HepG2 (cell line): ENCODE measurements at regions not wholly inside any gene's neighbourhood (a gene's known extent, or its start where the extent isn't known, plus 50 kb on each side); places are given as distances from the start of the nearest gene placed in this dataset.

ENCODE experiments used
- ATAC-seq: fragments of 200-7000 bp; cut with Tn5 transposase; 3 replicates; pipeline ENCODE4 v1.9.1; 2020; ENCODE audit warnings: mild to moderate bottlenecking, moderate library complexity
- BruUV-seq: library from RNA; stranded (reverse); fragments of 400-500 nt; replicated peaks from 2 replicates; lab custom pipeline; 2021; lab: Mats Ljungman, UMichigan
- CTCF ChIA-PET: fragments of 300-600 bp; formaldehyde crosslinking; extraction: SDS; loops from one replicate; lab custom pipeline; 2021; ENCODE audit warnings: low total read pairs, inconsistent platforms, low intra/inter-chr PET ratio; lab: Yijun Ruan, JAX
- POLR2A ChIA-PET: fragments of 350-600 bp; sonication (Branson Sonifier 250); formaldehyde crosslinking; loops from one replicate; lab custom pipeline; 2020; ENCODE audit warnings: antibody characterized with exemption, inconsistent platforms; lab: Yijun Ruan, JAX
- DNase-seq: peaks from one replicate; pipeline ENCODE4 v3.0.0-alpha.2; 2015; ENCODE audit warnings: low spot score
- FAIRE-seq: peaks from 3 replicates; lab custom pipeline; 2011; peaks lifted over from hg19 to GRCh38; lab: Jason Lieb, UNC
- H2AFZ ChIP-seq: one replicate; pipeline ENCODE4 v1.6.1; 2011; ENCODE audit warnings: low read length, inconsistent platforms
- H3K27ac ChIP-seq: fragments of 300-600 bp; 3 replicates; pipeline ENCODE4 v1.8.0; 2011; ENCODE audit warnings: mixed run types, mild to moderate bottlenecking, mixed read lengths, low read length, inconsistent platforms; ENCODE audit not compliant: insufficient read depth; ENCODE audit errors: extremely low read length
- H3K27me3 ChIP-seq, 2 experiments: fragments of 200-600 bp in 1 of 2; 2 replicates in 1 of 2; 3 replicates in 1 of 2; pipeline versions ENCODE4 v1.6.0 to v1.8.0; 2011; ENCODE audit warnings: low read length in 2 of 2, mild to moderate bottlenecking in 2 of 2, moderate library complexity in 2 of 2, inconsistent platforms in 1 of 2; ENCODE audit not compliant: insufficient read depth in 2 of 2, control insufficient read depth in 1 of 2
- H3K36me3 ChIP-seq, 2 experiments: fragments of 200-600 bp in 1 of 2; replicated peaks in 1 of 2; 2 replicates in 1 of 2; 3 replicates in 1 of 2; pipeline versions ENCODE4 v1.5.1 to v1.8.0; 2011; ENCODE audit warnings: low read length in 2 of 2, inconsistent platforms in 1 of 2; ENCODE audit not compliant: insufficient read depth in 2 of 2, control insufficient read depth in 1 of 2
- H3K4me1 ChIP-seq: 2 replicates; pipeline ENCODE4 v1.5.1; 2012; ENCODE audit warnings: low read length, inconsistent platforms; ENCODE audit not compliant: insufficient read depth
- H3K4me2 ChIP-seq: 2 replicates; pipeline ENCODE4 v1.6.0; 2011; ENCODE audit warnings: low read depth, low read length, inconsistent platforms
- H3K4me3 ChIP-seq, 3 experiments: fragments of 200-600 bp in 1 of 3; sonication (generic), shearing (Covaris generic) in 1 of 3; replicated peaks in 1 of 3; 2 replicates each; pipeline ENCODE4 v1.5.1; 2011 to 2016; ENCODE audit warnings: low read length in 3 of 3, inconsistent platforms in 2 of 3, low read depth in 2 of 3, mild to moderate bottlenecking in 2 of 3, control low read depth in 1 of 3, mixed read lengths in 1 of 3; ENCODE audit not compliant: insufficient read depth in 1 of 3
- H3K79me2 ChIP-seq: one replicate; pipeline ENCODE4 v1.6.1; 2011; ENCODE audit warnings: low read length, inconsistent platforms; ENCODE audit not compliant: insufficient read depth
- H3K9ac ChIP-seq: 2 replicates; pipeline ENCODE4 v1.6.0; 2011; ENCODE audit warnings: mild to moderate bottlenecking, low read depth, low read length, inconsistent platforms; ENCODE audit not compliant: insufficient read depth
- H3K9me3 ChIP-seq: 2 replicates; pipeline ENCODE4 v1.5.1; 2012; ENCODE audit warnings: mild to moderate bottlenecking, low read length
- H4K20me1 ChIP-seq: 2 replicates; pipeline ENCODE4 v1.6.0; 2011; ENCODE audit warnings: inconsistent platforms, mild to moderate bottlenecking, low read length, moderate library complexity; ENCODE audit not compliant: insufficient read depth
- ASH2L ChIP-seq: fragments of 300-600, 200-600 bp; sonication (generic); IDR thresholded peaks from 2 replicates; pipeline ENCODE4 v1.7.0; 2017; ENCODE audit warnings: low read depth, mild to moderate bottlenecking, moderate library complexity, mixed read lengths, low read length; ENCODE audit not compliant: insufficient read length
- CEBPB ChIP-seq: IDR thresholded peaks from 2 replicates; pipeline ENCODE4 v1.6.1; 2011; ENCODE audit warnings: low read depth, low read length, improper control_type of control experiment, borderline replicate concordance
- CTCF ChIP-seq: sonication (generic); formaldehyde crosslinking; IDR thresholded peaks from 2 replicates; pipeline ENCODE4 v1.5.0; 2020; ENCODE audit warnings: mild to moderate bottlenecking, missing genetic modification reagents, moderate library complexity
- DZIP1 ChIP-seq: sonication (generic); formaldehyde crosslinking; IDR thresholded peaks from 2 replicates; pipeline ENCODE4 v1.5.0; 2020; ENCODE audit warnings: mild to moderate bottlenecking, missing genetic modification reagents
- GTF2F1 ChIP-seq: fragments of 150-350 bp; IDR thresholded peaks from 2 replicates; pipeline ENCODE4 v1.6.1; 2014; ENCODE audit warnings: low read length
- MEIS2 ChIP-seq: sonication (generic); formaldehyde crosslinking; IDR thresholded peaks from 2 replicates; pipeline ENCODE4 v1.9.0; 2021; ENCODE audit warnings: mild to moderate bottlenecking, missing genetic modification reagents
- MXD3 ChIP-seq: IDR thresholded peaks from 2 replicates; pipeline ENCODE4 v1.6.1; 2016; ENCODE audit warnings: mild to moderate bottlenecking, missing biosample characterization, missing genetic modification reagents
- PCBP1 ChIP-seq: fragments of 200-400 bp; formaldehyde crosslinking; IDR thresholded peaks from 2 replicates; pipeline ENCODE4 v1.6.1; 2017; ENCODE audit warnings: mild to moderate bottlenecking, low read depth, low read length, borderline replicate concordance
- RXRA ChIP-seq: sonication (generic); formaldehyde crosslinking; IDR thresholded peaks from 2 replicates; pipeline ENCODE4 v1.5.1; 2020; ENCODE audit warnings: missing genetic modification reagents
- ZMAT3 ChIP-seq: sonication (generic); formaldehyde crosslinking; conservative IDR thresholded peaks from 2 replicates; pipeline ENCODE4 v1.7.0; 2021; ENCODE audit warnings: missing genetic modification reagents
- ZNF207 ChIP-seq: fragments of 450-650 bp; IDR thresholded peaks from 2 replicates; pipeline ENCODE4 v1.6.1; 2016; ENCODE audit warnings: antibody characterized with exemption, borderline replicate concordance
- ZNF430 ChIP-seq: sonication (generic); formaldehyde crosslinking; IDR thresholded peaks from 2 replicates; pipeline ENCODE4 v1.9.0; 2021; ENCODE audit warnings: mild to moderate bottlenecking, missing genetic modification reagents
- WGBS: methylation state at CpG from one replicate; pipeline ENCODE4 v1.1.6; 2017; ENCODE audit warnings: low lambda C conversion rate; 5-methylcytosine and 5-hydroxymethylcytosine counted together
- in situ Hi-C: cut with HindIII; loops from 2 replicates; pipeline ENCODE4 v1.10.0; 2017; ENCODE audit warnings: low pct_unique_long_range_greater_than_20kb; ENCODE audit not compliant: extremely low pct_ligation_motif_present
- intact Hi-C: fragments of 100-400 bp; cut with micrococcal nuclease; formaldehyde crosslinking; loops from one replicate; pipeline ENCODE4 v1.10.0; 2022; ENCODE audit not compliant: unreplicated experiment

GRCh38 chr20:19026121-19026878 lies 186.1 kb upstream of the SLC24A3 start:
- Histone ChIP-seq H3K79me2 (no peaks in the 10 kb centered on the region), H3K27ac (no peak overlapping the region), H3K36me3 (no peaks in the 10 kb centered on the region), H3K4me1 (no peaks in the 10 kb centered on the region), H3K27me3 (peaks cover 0 to 15% of the 10 kb centered on the region in 2 experiments; a peak in 1 of 5 replicates), H3K9ac (no peak overlapping the region), H2AFZ (no peak overlapping the region), H3K4me3 (no peak overlapping the region), H3K9me3 (no peaks in the 10 kb centered on the region), H3K4me2 (no peak overlapping the region), H4K20me1 (no peaks in the 10 kb centered on the region)
- ChIA-PET POLR2A (no interaction called here), CTCF (no interaction called here)
- BruUV-seq = no TSS peak
- DNase-seq (no peak), FAIRE-seq (no peak), ATAC-seq (no peak)
- WGBS = 7% methylated on average over 13 of the region's 13 CpGs
- intact Hi-C loops (no loop called here), in situ Hi-C loops (no loop called here)
- no peak for TF ChIP-seq MEIS2 (CRISPR knock-in tag)
- no peak for TF ChIP-seq PCBP1
- 0 out of 2 replicates have a peak, but pooled peaks have one; percentile 5 for TF ChIP-seq ZNF430 (CRISPR knock-in tag)
- no peak for TF ChIP-seq MXD3 (CRISPR knock-in tag)
- no peak for TF ChIP-seq ZMAT3 (CRISPR knock-in tag)

GRCh38 chr20:19026901-19027644 lies 185.4 kb upstream of the SLC24A3 start:
- 22% methylated on average over 11 of the region's 11 CpGs for WGBS
- DNase-seq = peak; percentile 15
- no peak for TF ChIP-seq ZNF207
- TF ChIP-seq ASH2L = no peak
- TF ChIP-seq DZIP1 (CRISPR knock-in tag) = no peak
- TF ChIP-seq CTCF (CRISPR knock-in tag) = peak; percentile 55
- no peak for TF ChIP-seq GTF2F1
- TF ChIP-seq RXRA (CRISPR knock-in tag) = 0 out of 2 replicates have a peak, but pooled peaks have one; percentile 16
- TF ChIP-seq CEBPB = no peak

More at GRCh38 chr20:19026901-19027644, 185.4 kb upstream of the SLC24A3 start:
- H3K27me3 ChIP-seq = peaks cover 0 to 15% of the 10 kb centered on the region in 2 experiments; a peak in 1 of 5 replicates
- H3K79me2 ChIP-seq = no peaks in the 10 kb centered on the region
- H3K9ac ChIP-seq = no peak overlapping the region
- ChIA-PET CTCF (no interaction called here), POLR2A (no interaction called here)
- no peaks in the 10 kb centered on the region for H3K9me3 ChIP-seq
- no TSS peak for BruUV-seq
- no peaks in the 10 kb centered on the region for H3K4me1 ChIP-seq
- no peak overlapping the region for H3K4me2 ChIP-seq
- H4K20me1 ChIP-seq = no peaks in the 10 kb centered on the region
- in situ Hi-C loops = no loop called here
- no peak overlapping the region for H3K27ac ChIP-seq
- ATAC-seq (peak; percentile 95), FAIRE-seq (no peak)
- intact Hi-C loops = no loop called here
- no peak overlapping the region for H3K4me3 ChIP-seq
- H2AFZ ChIP-seq = no peak overlapping the region
- H3K36me3 ChIP-seq = no peaks in the 10 kb centered on the region
